Gastroesophageal sphincter (tissue), 4 donors: ENCODE measurements at regions not wholly inside any gene's neighbourhood (a gene's known extent, or its start where the extent isn't known, plus 50 kb on each side); places are given as distances from the start of the nearest gene placed in this dataset.

Experiments used
- ATAC-seq: fragments of 150-250 bp; one replicate; pipeline ENCODE4 v1.9.1; 2016; ENCODE audit warnings: mild to moderate bottlenecking, moderate library complexity
- H3K27ac ChIP-seq, 4 donors: fragments of 200-600 bp; sonication (generic) in 3 of 4; 1 replicate in 3 of 4; 2 replicates in 1 of 4; pipeline ENCODE4 v1.5.1; 2016 to 2019
- H3K27me3 ChIP-seq: fragments of 200-600 bp; sonication (generic); one replicate; pipeline ENCODE4 v1.5.1; 2019
- H3K36me3 ChIP-seq, 2 donors: fragments of 200-600 bp; sonication (generic); one replicate each; pipeline ENCODE4 v1.5.1; 2019; ENCODE audit warnings: control low read depth in 1 of 2
- H3K4me1 ChIP-seq, 3 donors: fragments of 200-600 bp; sonication (generic); 1 replicate in 2 of 3; 2 replicates in 1 of 3; pipeline ENCODE4 v1.5.1; 2016 to 2019; ENCODE audit warnings: control low read depth in 2 of 3
- H3K4me3 ChIP-seq, 2 donors: fragments of 200-600 bp; sonication (generic); one replicate each; pipeline ENCODE4 v1.5.1; 2019; ENCODE audit warnings: mild to moderate bottlenecking in 1 of 2, moderate library complexity in 1 of 2
- H3K9me3 ChIP-seq, 3 donors: fragments of 200-600 bp; sonication (generic); one replicate each; pipeline ENCODE4 v1.5.1; 2017 to 2019; ENCODE audit warnings: control low read depth in 2 of 3
- CTCF ChIP-seq, 4 experiments: fragments of 200-600 bp in 2 of 4; fragments of 450-650 bp in 2 of 4; sonication (generic) in 1 of 4; IDR thresholded peaks; one replicate each; pipeline ENCODE4 v1.5.1; 2017 to 2019; ENCODE audit warnings: antibody characterized with exemption in 4 of 4, mild to moderate bottlenecking in 2 of 4, moderate library complexity in 2 of 4
- EP300 ChIP-seq: sonication (generic); formaldehyde crosslinking; IDR thresholded peaks from one replicate; pipeline ENCODE4 v1.6.1; 2017; ENCODE audit warnings: antibody characterized with exemption, mild to moderate bottlenecking
- POLR2A ChIP-seq, 2 donors: fragments of 450-650 bp; IDR thresholded peaks; one replicate each; pipeline ENCODE4 v1.6.1; 2017; ENCODE audit warnings: antibody characterized with exemption in 2 of 2, mild to moderate bottlenecking in 2 of 2, moderate library complexity in 1 of 2
- POLR2AphosphoS5 ChIP-seq: sonication (generic); formaldehyde crosslinking; IDR thresholded peaks from one replicate; pipeline ENCODE4 v1.6.1; 2017; ENCODE audit warnings: antibody characterized with exemption
- WGBS, 2 donors: methylation state at CpG; one replicate each; pipeline ENCODE4 v1.1.5; 2018; ENCODE audit warnings: low coverage in 1 of 2; 5-methylcytosine and 5-hydroxymethylcytosine counted together

- no peak for TF ChIP-seq EP300
- TF ChIP-seq POLR2A (IDR thresholded peaks at IDR 0.05), result no peak
- TF ChIP-seq POLR2AphosphoS5, result no peak
- no peak for TF ChIP-seq CTCF (IDR thresholded peaks at IDR 0.05)
- H3K9me3 ChIP-seq, result peaks cover 0 to 21% (median 3%) of the 10 kb centered on the region in 3 donors
- no peak overlapping the region for H3K27ac ChIP-seq
- H3K27me3 ChIP-seq, result no peaks in the 10 kb centered on the region
- 89 to 94% methylated on average over 2 of the region's 2 CpGs for WGBS, 2 donors
- no peak for ATAC-seq
- no peaks in the 10 kb centered on the region for H3K4me1 ChIP-seq
- no peak overlapping the region for H3K4me3 ChIP-seq
- H3K36me3 ChIP-seq, result no peaks in the 10 kb centered on the region
These were observed 185.6 kb upstream of the ARHGAP42 start for GRCh38 chr11:100501450-100501849.

- Histone ChIP-seq H3K4me3 (no peak overlapping the region), H3K4me1 (peaks cover 0 to 5% (median 4%) of the 10 kb centered on the region in 3 donors), H3K27me3 (no peaks in the 10 kb centered on the region), H3K27ac (no peak overlapping the region), H3K9me3 (no peaks in the 10 kb centered on the region), H3K36me3 (no peaks in the 10 kb centered on the region)
- WGBS, 2 donors, result 33 to 77% methylated on average over 2 of the region's 2 CpGs
- ATAC-seq, result no peak
- TF ChIP-seq CTCF (IDR thresholded peaks at IDR 0.05) (no peak), POLR2AphosphoS5 (no peak), EP300 (no peak), POLR2A (IDR thresholded peaks at IDR 0.05) (no peak)
These were observed 174.6 kb upstream of the ARHGAP42 start for GRCh38 chr11:100512475-100512874.

- H3K9me3 ChIP-seq, result no peaks in the 10 kb centered on the region
- H3K36me3 ChIP-seq, result no peaks in the 10 kb centered on the region
- no peaks in the 10 kb centered on the region for H3K27me3 ChIP-seq
- H3K4me1 ChIP-seq, result peaks cover 0 to 5% (median 4%) of the 10 kb centered on the region in 3 donors
- no peak for TF ChIP-seq POLR2A (IDR thresholded peaks at IDR 0.05)
- no peak for TF ChIP-seq CTCF (IDR thresholded peaks at IDR 0.05)
- H3K4me3 ChIP-seq, result no peak overlapping the region
- ATAC-seq, result no peak
- no peak overlapping the region for H3K27ac ChIP-seq
These were observed 172.0 kb upstream of the ARHGAP42 start for GRCh38 chr11:100515087-100515486.

- Histone ChIP-seq H3K27ac (no peak overlapping the region), H3K9me3 (peaks cover 0 to 28% (median 0%) of the 10 kb centered on the region in 3 donors), H3K36me3 (no peaks in the 10 kb centered on the region), H3K27me3 (no peaks in the 10 kb centered on the region), H3K4me3 (no peak overlapping the region), H3K4me1 (no peaks in the 10 kb centered on the region)
- no peak for TF ChIP-seq POLR2AphosphoS5
- TF ChIP-seq EP300, result no peak
- no peak for TF ChIP-seq POLR2A (IDR thresholded peaks at IDR 0.05)
- no peak for ATAC-seq
- WGBS, 2 donors, result 80 to 100% methylated on average over 1 to 4 of the region's 4 CpGs
These were observed 161.9 kb upstream of the ARHGAP42 start for GRCh38 chr11:100525197-100525596.

GRCh38 chr11:100525635-100526034 lies 161.5 kb upstream of the ARHGAP42 start:
- no peak for ATAC-seq
- Histone ChIP-seq H3K4me1 (no peaks in the 10 kb centered on the region), H3K27ac (no peak overlapping the region), H3K27me3 (no peaks in the 10 kb centered on the region), H3K36me3 (no peaks in the 10 kb centered on the region), H3K9me3 (peaks cover 0 to 28% (median 0%) of the 10 kb centered on the region in 3 donors), H3K4me3 (no peak overlapping the region)
- TF ChIP-seq POLR2A (IDR thresholded peaks at IDR 0.05), result no peak
- no peak for TF ChIP-seq EP300
- no peak for TF ChIP-seq POLR2AphosphoS5
- TF ChIP-seq CTCF (IDR thresholded peaks at IDR 0.05), result no peak
- WGBS, 2 donors, result no CpG with 5 or more reads among the region's 2 CpGs
